Chondrocyte (in vitro differentiated cells): ENCODE measurements at regions not wholly inside any gene's neighbourhood (a gene's known extent, or its start where the extent isn't known, plus 50 kb on each side); places are given as distances from the start of the nearest gene placed in this dataset.

ENCODE experiments used
- DNase-seq: peaks from one replicate; pipeline ENCODE4 v3.0.0; 2021; ENCODE audit warnings: mixed read lengths, low spot score
- H3K27ac Mint-ChIP-seq: one replicate; pipeline ENCODE4 v1.8.0; 2021; ENCODE audit warnings: mild to moderate bottlenecking, moderate library complexity, mixed read lengths; ENCODE audit not compliant: unreplicated experiment
- H3K27me3 Mint-ChIP-seq: 2 replicates; pipeline ENCODE4 v1.8.0; 2021; ENCODE audit warnings: low read depth, mixed read lengths
- H3K36me3 Mint-ChIP-seq: 2 replicates; pipeline ENCODE4 v1.8.0; 2021; ENCODE audit warnings: low read depth, mixed read lengths
- H3K4me1 Mint-ChIP-seq: 2 replicates; pipeline ENCODE4 v1.8.0; 2021; ENCODE audit warnings: low read depth, mild to moderate bottlenecking, mixed read lengths
- H3K4me3 Mint-ChIP-seq: one replicate; pipeline ENCODE4 v1.8.0; 2021; ENCODE audit warnings: mild to moderate bottlenecking, moderate library complexity, mixed read lengths; ENCODE audit not compliant: unreplicated experiment
- H3K9me3 Mint-ChIP-seq: 2 replicates; pipeline ENCODE4 v1.8.0; 2021; ENCODE audit warnings: low read depth, mixed read lengths
- CTCF ChIP-seq: fragments of 200-600 bp; sonication (generic); IDR thresholded peaks from 2 replicates; pipeline ENCODE4 v1.5.0; 2021; ENCODE audit warnings: antibody characterized with exemption, mild to moderate bottlenecking, moderate library complexity

GRCh38 chr1:227370533-227371254 is 52.4 kb upstream of the CDC42BPA start:
- no peaks in the 10 kb centered on the region for H3K36me3 Mint-ChIP-seq
- peaks cover 33% of the 10 kb centered on the region for H3K4me1 Mint-ChIP-seq
- H3K9me3 Mint-ChIP-seq: no peaks in the 10 kb centered on the region
- no peak for DNase-seq
- no peak overlapping the region for H3K4me3 Mint-ChIP-seq
- no peaks in the 10 kb centered on the region for H3K27me3 Mint-ChIP-seq
- peak overlapping the region; percentile 56 for H3K27ac Mint-ChIP-seq
- TF ChIP-seq CTCF: no peak

- no peak for TF ChIP-seq CTCF
- no peak for DNase-seq
- Mint-ChIP-seq H3K4me1 (peaks cover 33% of the 10 kb centered on the region), H3K27me3 (no peaks in the 10 kb centered on the region), H3K9me3 (no peaks in the 10 kb centered on the region), H3K4me3 (no peak overlapping the region), H3K36me3 (no peaks in the 10 kb centered on the region), H3K27ac (no peak overlapping the region)
Observed at GRCh38 chr1:227369102-227369760, 50.9 kb upstream of the CDC42BPA start.
